Amniotic epithelial cell (primary cell): ENCODE measurements at regions not wholly inside any gene's neighbourhood (a gene's known extent, or its start where the extent isn't known, plus 50 kb on each side); places are given as distances from the start of the nearest gene placed in this dataset.
"Not testable (repeated sequence)": the region's sequence is repeated elsewhere in the genome, so short reads cannot be mapped to it uniquely, and the experiment has no call there.

Source experiments
- DNase-seq: peaks from one replicate; pipeline ENCODE4 v3.0.0-alpha.2; 2010; ENCODE audit warnings: low read depth

DNA sequence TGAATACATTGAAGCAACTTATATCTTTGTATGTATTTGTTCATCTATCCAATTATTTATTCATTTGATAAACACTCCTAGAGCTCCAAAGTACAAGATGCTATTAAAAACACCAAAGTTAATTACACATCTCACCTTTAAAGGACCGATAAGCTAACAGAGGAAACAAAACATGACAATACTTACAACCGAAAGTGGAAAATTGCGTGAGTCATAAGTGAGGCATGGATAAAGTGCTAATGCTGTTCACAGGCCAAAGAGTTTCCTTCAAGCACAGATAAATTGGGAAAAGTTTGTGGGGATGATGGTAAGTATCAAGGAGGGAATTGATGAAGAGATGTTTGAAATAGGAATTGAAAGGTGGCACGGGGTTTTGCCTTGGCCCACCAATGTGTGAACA lies 172.8 kb upstream of the KITLG start:
- DNase-seq, result no peak

DNA sequence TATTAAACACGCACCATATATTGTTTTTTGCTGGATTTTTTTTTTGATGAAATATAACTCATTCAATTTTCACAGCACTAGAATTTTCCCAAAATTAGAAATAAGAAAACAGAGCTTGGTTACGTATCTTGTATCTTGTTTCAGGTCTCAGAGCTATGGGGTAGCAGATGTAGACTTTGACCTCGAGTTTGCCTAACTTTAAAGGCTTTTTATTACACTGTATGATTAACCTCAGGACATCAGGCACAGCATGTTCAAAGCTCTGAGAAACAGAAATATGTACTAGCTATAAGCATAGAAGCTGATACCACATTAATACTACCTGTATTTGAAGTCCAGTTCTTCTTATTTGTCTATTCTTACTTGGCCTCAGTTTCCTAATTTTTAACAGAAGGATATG lies 171.9 kb upstream of the KITLG start:
- DNase-seq, result no peak

DNA sequence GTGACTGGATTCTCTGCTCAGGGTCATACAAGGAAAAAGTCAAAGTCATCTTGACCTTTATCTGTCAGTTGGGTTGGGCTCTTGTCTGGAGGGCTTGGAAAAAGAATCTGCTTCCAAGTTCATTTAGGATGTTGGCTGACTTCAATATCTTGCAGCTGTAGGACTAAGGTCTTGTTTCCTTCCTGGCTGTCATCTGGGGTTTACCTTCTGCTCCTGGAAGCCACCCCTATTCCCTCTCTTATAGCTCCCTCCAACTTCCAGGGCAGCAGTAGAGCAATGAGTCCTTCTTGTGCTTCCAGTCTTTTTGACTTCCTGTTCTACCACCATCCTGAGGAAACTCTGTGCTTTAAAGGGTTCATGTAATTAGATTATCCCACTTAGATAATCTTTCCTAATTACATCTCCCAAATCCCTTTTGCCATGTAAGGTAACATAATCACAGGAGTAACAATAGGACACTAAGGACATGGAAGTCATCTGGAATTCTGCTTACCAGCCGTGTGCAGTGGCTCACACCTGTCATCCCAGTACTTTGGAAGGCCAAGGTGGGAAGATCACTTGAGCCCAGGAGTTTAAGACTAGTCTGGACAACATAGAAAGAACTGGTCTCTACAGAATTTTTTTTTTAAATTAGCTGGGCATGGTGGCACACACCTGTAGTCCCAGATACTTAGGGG lies 170.7 kb upstream of the KITLG start:
- DNase-seq, result no peak

DNA sequence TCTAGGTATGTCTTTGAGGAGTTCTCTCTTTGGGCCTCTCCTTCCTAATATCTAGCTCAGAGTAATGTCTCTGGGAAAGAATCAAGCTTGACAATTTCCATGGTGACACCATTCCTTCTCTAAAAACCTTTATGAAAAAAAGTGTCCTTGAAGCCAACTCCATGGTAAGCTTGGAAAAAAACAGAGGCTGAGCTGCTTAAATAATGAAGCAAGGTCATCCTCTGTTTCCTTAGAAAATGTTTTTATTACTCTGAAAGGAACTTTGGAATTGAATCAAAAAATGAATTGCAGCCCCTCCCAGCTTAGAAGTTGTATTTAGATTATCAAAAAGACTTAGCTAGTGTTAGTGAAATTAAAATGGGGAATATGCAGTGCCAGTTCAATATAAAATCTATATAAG lies 166.1 kb upstream of the KITLG start:
- no peak for DNase-seq

DNA sequence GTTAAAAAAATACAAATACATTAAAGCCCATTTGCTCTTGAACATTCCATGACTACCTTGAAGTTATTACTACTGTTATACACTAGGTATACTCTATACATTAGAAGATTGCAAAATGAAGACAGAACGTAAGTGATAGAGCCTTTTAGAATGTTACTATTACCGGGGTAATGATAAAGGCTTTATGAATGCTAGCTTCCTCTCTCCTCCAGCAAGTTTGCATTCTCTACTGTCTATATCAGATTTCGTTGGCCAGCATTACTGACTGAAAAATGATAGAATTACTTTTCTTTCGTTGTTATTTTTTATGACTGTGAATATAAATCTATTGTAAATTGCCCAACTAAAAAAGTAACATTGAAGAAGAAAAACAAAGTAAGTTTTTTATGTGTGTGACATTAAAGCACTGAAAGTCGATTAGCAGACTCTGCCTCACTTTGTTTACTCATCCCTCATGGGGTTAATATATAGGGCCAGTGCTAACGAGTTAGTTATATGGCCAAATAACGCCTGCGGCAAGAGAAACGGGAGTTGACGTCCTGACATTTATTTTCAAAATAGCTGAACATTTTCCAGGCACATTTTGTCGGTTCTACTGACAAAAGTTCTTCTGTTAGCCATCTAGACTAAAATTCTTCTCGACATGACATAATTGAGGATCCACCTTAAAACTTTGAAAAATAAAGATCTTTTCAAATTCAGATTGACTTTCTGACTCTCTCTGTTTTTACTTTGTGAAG lies 163.8 kb upstream of the KITLG start:
- no peak for DNase-seq

- no peak for DNase-seq
These were observed 157.7 kb upstream of the KITLG start for GRCh38 chr12:88737838-88738472.

DNA sequence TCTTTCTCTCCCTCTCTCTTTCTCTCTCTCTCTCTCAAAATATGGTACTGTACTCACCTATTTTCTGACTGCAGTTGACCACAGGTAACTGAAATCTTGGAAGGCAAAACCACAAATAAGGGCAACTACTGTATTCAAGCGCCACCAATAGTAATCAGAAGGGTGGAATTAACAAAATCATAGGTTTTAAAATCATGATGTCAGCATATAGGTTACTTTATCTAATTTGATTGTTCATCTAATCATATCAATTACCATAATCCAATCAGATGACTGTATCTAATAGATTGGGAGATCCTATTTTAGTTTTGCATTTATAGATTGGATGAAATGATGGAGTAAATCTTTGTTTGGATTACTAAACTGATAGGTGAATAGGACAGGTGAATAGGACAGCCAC lies 155.8 kb upstream of the KITLG start:
- DNase-seq, result no peak

DNA sequence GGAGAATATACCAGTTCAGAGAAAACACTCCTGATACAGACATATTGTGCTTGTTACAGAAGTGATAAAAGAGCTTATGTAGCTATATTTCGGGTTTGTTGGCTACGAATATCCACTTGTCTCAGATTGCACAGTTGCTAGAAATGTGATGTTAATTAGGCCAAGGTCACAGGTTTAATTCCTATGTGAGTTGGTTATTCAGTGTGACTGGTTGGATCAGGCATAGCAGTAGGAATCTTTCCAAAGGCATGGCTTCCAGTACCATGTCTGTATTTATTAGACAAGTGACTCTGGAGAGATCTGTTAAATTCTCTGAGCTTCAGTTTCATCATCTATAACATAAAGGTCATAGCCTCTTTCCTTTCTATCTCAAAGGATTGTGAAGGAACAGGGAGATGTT lies 152.7 kb upstream of the KITLG start:
- DNase-seq, result no peak

GRCh38 chr12:88729196-88729595 lies 148.9 kb upstream of the KITLG start:
- no peak for DNase-seq

GRCh38 chr12:88726806-88727720 lies 146.8 kb upstream of the KITLG start:
- DNase-seq, result no peak

- no peak for DNase-seq
These were observed 145.4 kb upstream of the KITLG start for GRCh38 chr12:88725592-88726143.

DNA sequence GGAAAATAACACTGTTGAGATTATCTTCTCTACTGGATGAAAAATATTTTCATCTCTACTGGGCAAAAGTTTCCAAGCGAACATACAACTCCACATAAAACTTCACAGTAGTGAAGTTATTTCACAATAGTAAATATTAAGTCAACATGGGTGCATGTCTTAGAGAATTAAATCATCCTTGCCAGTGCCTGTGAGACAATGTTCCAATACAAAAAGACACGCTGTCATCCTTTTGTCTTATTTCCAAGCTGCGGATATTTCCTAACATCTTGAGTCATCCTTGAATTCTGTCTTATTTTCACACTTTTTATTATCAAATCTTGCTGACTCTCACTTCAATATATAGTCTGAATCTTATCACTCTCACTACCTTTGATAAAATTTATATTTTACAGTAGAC lies 142.9 kb upstream of the KITLG start:
- DNase-seq, result peak; percentile 43

DNA sequence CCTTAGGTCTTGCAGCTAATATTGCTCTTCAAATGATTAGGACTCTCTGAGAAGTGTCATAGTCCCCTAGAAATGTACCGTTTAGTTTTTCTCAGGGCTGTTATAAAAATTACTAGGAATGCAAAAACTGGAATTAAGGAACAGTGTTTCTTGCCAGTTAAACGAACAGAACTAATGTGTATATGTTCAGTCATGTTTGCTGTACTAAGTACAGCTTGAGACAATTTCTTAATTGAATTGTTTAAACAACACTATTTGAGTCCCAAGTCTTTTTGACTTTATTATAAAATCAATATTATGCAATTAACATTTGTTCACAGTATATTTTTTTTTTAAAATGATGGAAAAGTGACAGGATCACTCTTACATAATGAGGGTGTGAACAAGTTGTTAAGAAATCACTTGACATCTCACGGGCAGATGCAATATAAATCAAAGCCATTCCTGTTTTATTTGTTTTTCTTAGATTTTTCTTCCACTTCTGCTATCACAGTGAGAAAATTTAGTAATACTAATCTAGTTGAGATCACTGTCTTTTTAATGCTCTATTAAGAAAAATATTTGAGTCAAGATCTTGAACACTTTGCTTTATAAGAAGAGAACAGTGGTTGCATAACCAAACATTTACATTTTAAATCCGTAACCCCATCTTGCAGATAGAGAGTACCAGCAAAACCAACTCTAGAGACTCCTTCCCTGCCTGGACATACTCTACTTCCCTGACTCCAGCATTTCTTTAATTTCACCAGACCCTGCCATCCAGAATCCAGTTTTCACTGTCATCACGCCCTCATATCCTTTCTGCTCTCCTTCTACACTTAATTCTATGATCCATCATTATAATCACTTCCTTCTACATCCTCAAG lies 140.7 kb upstream of the KITLG start:
- no peak for DNase-seq

- DNase-seq, result no peak
These were observed 140.0 kb upstream of the KITLG start for GRCh38 chr12:88720231-88720630.

DNA sequence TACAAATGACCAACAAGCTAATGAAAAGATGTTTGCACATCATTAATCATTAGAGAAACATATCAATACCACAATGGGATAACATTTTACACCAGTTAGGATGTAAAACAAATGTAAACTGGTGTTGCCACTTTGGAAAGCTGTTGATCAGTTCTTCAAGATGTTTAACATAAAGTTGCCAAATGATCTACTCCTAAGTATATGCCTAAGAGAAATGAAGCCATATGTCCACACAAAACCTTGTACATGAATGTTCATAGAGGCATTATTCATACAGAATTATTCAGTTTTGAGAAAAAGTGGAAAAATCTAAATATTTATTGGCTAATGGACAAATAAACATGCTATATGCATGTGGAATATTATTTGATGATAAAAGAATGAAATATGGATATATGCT lies 136.9 kb upstream of the KITLG start:
- DNase-seq, result no peak

DNA sequence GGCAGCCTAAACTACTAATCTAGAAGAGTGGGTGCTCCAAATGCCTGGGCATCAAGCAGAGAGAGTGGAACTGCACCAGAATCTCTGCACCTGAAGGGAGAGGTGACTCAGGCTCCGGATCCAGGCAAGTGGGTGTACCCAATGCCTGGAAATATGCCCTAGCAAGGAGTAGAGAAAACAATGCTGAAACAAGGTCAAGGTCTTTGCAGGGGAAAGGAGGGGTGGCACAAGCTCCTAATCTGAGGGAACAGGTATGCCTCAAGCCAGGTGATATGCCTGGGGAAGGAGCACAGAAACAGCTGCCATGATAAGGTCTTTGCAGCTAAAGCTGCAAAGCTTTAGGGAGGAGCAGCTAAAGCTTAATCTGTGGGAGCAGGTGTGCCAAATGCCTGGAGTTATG lies 136.0 kb upstream of the KITLG start:
- DNase-seq, result no peak

GRCh38 chr12:88715673-88716072 lies 135.4 kb upstream of the KITLG start:
- DNase-seq, result no peak

- DNase-seq, result not testable (repeated sequence)
These were observed 134.1 kb upstream of the KITLG start for GRCh38 chr12:88714263-88714882.

- DNase-seq, result no peak
These were observed 127.5 kb upstream of the KITLG start for GRCh38 chr12:88707800-88708199.

- no peak for DNase-seq
These were observed 126.0 kb upstream of the KITLG start for GRCh38 chr12:88706286-88706685.

DNA sequence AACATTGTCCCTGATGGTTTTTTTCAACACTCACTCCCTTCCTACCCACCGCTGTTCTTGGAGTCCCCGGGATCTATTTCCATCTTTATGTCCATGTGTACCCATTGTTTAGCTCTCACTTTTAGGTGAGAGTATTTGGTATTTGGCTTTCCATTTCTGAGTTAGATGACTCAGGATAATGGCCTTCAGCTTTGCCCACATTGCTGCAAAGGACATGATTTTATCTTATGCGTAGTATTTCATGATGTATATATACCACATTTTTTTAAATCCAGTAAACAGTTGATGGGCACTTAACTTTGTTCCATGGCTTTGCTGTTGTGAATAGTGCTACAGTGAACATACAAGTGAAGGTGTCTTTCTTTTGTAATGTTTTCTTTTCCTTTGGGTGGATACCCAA lies 123.5 kb upstream of the KITLG start:
- peak; percentile 45 for DNase-seq
